ENCODE measurements at regions not wholly inside any gene's neighbourhood (a gene's known extent, or its start where the extent isn't known, plus 50 kb on each side); places are given as distances from the start of the nearest gene placed in this dataset.

- DNase-seq (ENCODE audit: low read depth, low spot score), result no peak
- in situ Hi-C loops (cut with MboI) (no loop called here), intact Hi-C loops (cut with micrococcal nuclease; ENCODE audit: unreplicated experiment) (no loop called here)
- H3K4me2 ChIP-seq (ENCODE audit: control insufficient read depth, insufficient read depth), result no peak overlapping the region
- FAIRE-seq, result no peak
- ChIA-PET CTCF (no interaction called here), POLR2A (no interaction called here), RAD21 (ENCODE audit: unreplicated experiment) (no interaction called here), SMC1A (ENCODE audit: uncharacterized antibody, unreplicated experiment) (no interaction called here)
- H3K9ac ChIP-seq (ENCODE audit: control insufficient read depth, insufficient read depth, low read length), result no peak overlapping the region
- no peaks in the 10 kb centered on the region for H3K79me2 ChIP-seq (ENCODE audit: control insufficient read depth, insufficient read depth, low read length)
- H4K20me1 ChIP-seq (ENCODE audit: control insufficient read depth, insufficient read depth), result no peaks in the 10 kb centered on the region
- WGBS (ENCODE audit: insufficient coverage, insufficient replicate concordance, low lambda C conversion rate, missing lambda C conversion rate), result 0% methylated on average over 1 of the region's 1 CpG
- no peak overlapping the region for H3K4me3 ChIP-seq
- H3K27ac ChIP-seq (ENCODE audit: control insufficient read depth, insufficient read depth), result no peak overlapping the region
- no peaks in the 10 kb centered on the region for H3K27me3 ChIP-seq (replicated peaks in 1 of 2; ENCODE audit: control insufficient read depth in 2 of 2, insufficient read depth in 2 of 2, low read length in 1 of 2)
- TF ChIP-seq EP300 (IDR thresholded peaks at IDR 0.05; ENCODE audit: borderline replicate concordance in 1 of 2, control insufficient read depth in 1 of 2, low read depth in 2 of 2, low read length in 2 of 2) (no peak), ZNF384 (IDR thresholded peaks at IDR 0.05; ENCODE audit: borderline replicate concordance, low read depth, low read length) (no peak), E2F8 (IDR thresholded peaks at IDR 0.05; ENCODE audit: low read depth, partially characterized antibody) (no peak), PML (IDR thresholded peaks at IDR 0.05; ENCODE audit: low read length) (no peak)
- no peaks in the 10 kb centered on the region for H3K9me3 ChIP-seq (replicated peaks; ENCODE audit: control insufficient read depth, insufficient read depth, low read length)
- H3K4me1 ChIP-seq (ENCODE audit: control insufficient read depth, insufficient read depth, low read length), result no peaks in the 10 kb centered on the region
- no peak overlapping the region for H2AFZ ChIP-seq (ENCODE audit: control insufficient read depth, low read depth, low read length)
- no TSS peak for BruUV-seq (replicated peaks)
- no peaks in the 10 kb centered on the region for H3K36me3 ChIP-seq (ENCODE audit: control insufficient read depth in 2 of 2, insufficient read depth in 2 of 2, low read length in 1 of 2)
- ATAC-seq, result no peak
Observed at GRCh38 chr20:55745840-55746239, 259.5 kb downstream of the CBLN4 start.

- no peak for DNase-seq (ENCODE audit: low read depth, low spot score)
- TF ChIP-seq IRF5 (IDR thresholded peaks at IDR 0.05; ENCODE audit: borderline replicate concordance) (no peak), CUX1 (IDR thresholded peaks at IDR 0.05; ENCODE audit: insufficient replicate concordance, low read depth, low read length) (no peak), SREBF1 (IDR thresholded peaks at IDR 0.05; ENCODE audit: low read length) (no peak)
Observed at GRCh38 chr20:55744896-55745295, 260.4 kb downstream of the CBLN4 start.

More at GRCh38 chr20:55744896-55745295, 260.4 kb downstream of the CBLN4 start:
- H4K20me1 ChIP-seq (ENCODE audit: control insufficient read depth, insufficient read depth), result no peaks in the 10 kb centered on the region
- H3K79me2 ChIP-seq (ENCODE audit: control insufficient read depth, insufficient read depth, low read length), result no peaks in the 10 kb centered on the region
- H3K27ac ChIP-seq (ENCODE audit: control insufficient read depth, insufficient read depth), result no peak overlapping the region
- no peak overlapping the region for H3K4me2 ChIP-seq (ENCODE audit: control insufficient read depth, insufficient read depth)
- SMC1A ChIA-PET (ENCODE audit: uncharacterized antibody, unreplicated experiment), result no interaction called here
- intact Hi-C loops (cut with micrococcal nuclease; ENCODE audit: unreplicated experiment), result no loop called here
- H3K27me3 ChIP-seq (replicated peaks in 1 of 2; ENCODE audit: control insufficient read depth in 2 of 2, insufficient read depth in 2 of 2, low read length in 1 of 2), result no peaks in the 10 kb centered on the region
- in situ Hi-C loops (cut with MboI), result no loop called here
- no TSS peak for BruUV-seq (replicated peaks)
- no peak for FAIRE-seq
- CTCF ChIA-PET, result no interaction called here
- H3K36me3 ChIP-seq (ENCODE audit: control insufficient read depth in 2 of 2, insufficient read depth in 2 of 2, low read length in 1 of 2), result no peaks in the 10 kb centered on the region
- no peak overlapping the region for H3K4me3 ChIP-seq
- no peaks in the 10 kb centered on the region for H3K9me3 ChIP-seq (replicated peaks; ENCODE audit: control insufficient read depth, insufficient read depth, low read length)
- ATAC-seq, result no peak
- no peak overlapping the region for H2AFZ ChIP-seq (ENCODE audit: control insufficient read depth, low read depth, low read length)
- POLR2A ChIA-PET, result no interaction called here
- RAD21 ChIA-PET (ENCODE audit: unreplicated experiment), result no interaction called here
- no peak overlapping the region for H3K9ac ChIP-seq (ENCODE audit: control insufficient read depth, insufficient read depth, low read length)
- WGBS (ENCODE audit: insufficient coverage, insufficient replicate concordance, low lambda C conversion rate, missing lambda C conversion rate), result 43% methylated on average over 10 of the region's 10 CpGs
- no peaks in the 10 kb centered on the region for H3K4me1 ChIP-seq (ENCODE audit: control insufficient read depth, insufficient read depth, low read length)

All from GM12878 (cell line).